ENCODE measurements at regions not wholly inside any gene's neighbourhood (a gene's known extent, or its start where the extent isn't known, plus 50 kb on each side); places are given as distances from the start of the nearest gene placed in this dataset.

GRCh38 chr6:26222571-26222970, 135.3 kb downstream of the HFE start:
- ATAC-seq (no peak), DNase-seq (no peak)
- Histone ChIP-seq H3K4me3 (no peak overlapping the region), H3K36me3 (peaks cover 0 to 4% (median 0%) of the 10 kb centered on the region in 9 donors), H3K27me3 (peaks cover 0 to 35% (median 3%) of the 10 kb centered on the region in 9 donors), H3K9me3 (peaks cover 0 to 13% (median 0%) of the 10 kb centered on the region in 12 donors), H3K27ac (no peak overlapping the region), H3K4me1 (peaks cover 0 to 20% (median 1%) of the 10 kb centered on the region in 12 donors)
- TF ChIP-seq CTCF (IDR thresholded peaks at IDR 0.05) (no peak), POLR2A (IDR thresholded peaks at IDR 0.05) (no peak)
- intact Hi-C loops (cut with DNase I), result loop anchor here in 2 of 10 donors (10.0 kb wide), 2 partner anchors 52 to 62 kb away; a partner anchor contains a TSS
- 26 to 41% (median 39%) methylated on average over 5 of the region's 5 CpGs for WGBS, 4 donors

- H3K27me3 ChIP-seq, result peaks cover 0 to 39% (median 3%) of the 10 kb centered on the region in 9 donors
- ATAC-seq (no peak), DNase-seq (no peak)
- H3K36me3 ChIP-seq, result peaks cover 0 to 4% (median 0%) of the 10 kb centered on the region in 9 donors
- TF ChIP-seq CTCF (IDR thresholded peaks at IDR 0.05) (no peak), POLR2A (IDR thresholded peaks at IDR 0.05) (no peak)
- peaks cover 0 to 13% (median 0%) of the 10 kb centered on the region in 12 donors for H3K9me3 ChIP-seq
- WGBS, 4 donors, result 0 to 4% (median 2%) methylated on average over 7 of the region's 7 CpGs
- H3K27ac ChIP-seq, result peak overlapping the region; percentile 75 to 97 (median 90)
- intact Hi-C loops (cut with DNase I), result loop anchor here in 2 of 10 donors (10.0 kb wide), 2 partner anchors 52 to 62 kb away; a partner anchor contains a TSS
- peak overlapping the region; percentile 15 to 72 (median 56) for H3K4me3 ChIP-seq
- peaks cover 0 to 14% (median 1%) of the 10 kb centered on the region in 12 donors for H3K4me1 ChIP-seq
These were observed 136.0 kb downstream of the HFE start for GRCh38 chr6:26223228-26223627.

GRCh38 chr6:26223650-26224546, 136.7 kb downstream of the HFE start:
- H3K27ac ChIP-seq, result peak overlapping the region; percentile 75 to 97 (median 90)
- peaks cover 0 to 13% (median 1%) of the 10 kb centered on the region in 12 donors for H3K4me1 ChIP-seq
- intact Hi-C loops (cut with DNase I), result loop anchor here in 2 of 10 donors (10.0 kb wide), 2 partner anchors 51 to 61 kb away; a partner anchor contains a TSS
- WGBS, 4 donors, result 0 to 1% (median 0%) methylated on average over 26 of the region's 26 CpGs
- peaks cover 0 to 40% (median 4%) of the 10 kb centered on the region in 9 donors for H3K27me3 ChIP-seq
- peaks cover 0 to 13% (median 0%) of the 10 kb centered on the region in 12 donors for H3K9me3 ChIP-seq
- ATAC-seq (peak; percentile 89 to 95 (median 92)), DNase-seq (peak; percentile 46 to 72 (median 70))
- TF ChIP-seq CTCF (IDR thresholded peaks at IDR 0.05), result no peak
- TF ChIP-seq POLR2A (IDR thresholded peaks at IDR 0.05), result peak in 1 of 2 donors; percentile 63
- H3K36me3 ChIP-seq, result peaks cover 0 to 4% (median 0%) of the 10 kb centered on the region in 9 donors
- H3K4me3 ChIP-seq, result peak overlapping the region; percentile 15 to 72 (median 56)

- peak overlapping the region; percentile 75 to 97 (median 90) for H3K27ac ChIP-seq
- 5 to 9% (median 7%) methylated on average over 6 of the region's 6 CpGs for WGBS, 4 donors
These were observed 137.3 kb downstream of the HFE start for GRCh38 chr6:26224547-26224912.

More at GRCh38 chr6:26224547-26224912, 137.3 kb downstream of the HFE start:
- peaks cover 0 to 13% (median 1%) of the 10 kb centered on the region in 12 donors for H3K4me1 ChIP-seq
- peaks cover 0 to 4% (median 0%) of the 10 kb centered on the region in 9 donors for H3K36me3 ChIP-seq
- intact Hi-C loops (cut with DNase I), result loop anchor here in 2 of 10 donors (10.0 kb wide), 2 partner anchors 50 to 60 kb away; a partner anchor contains a TSS
- ATAC-seq, result no peak
- peak overlapping the region; percentile 2 to 72 (median 56) for H3K4me3 ChIP-seq
- peaks cover 0 to 13% (median 0%) of the 10 kb centered on the region in 12 donors for H3K9me3 ChIP-seq
- DNase-seq, result no peak
- TF ChIP-seq CTCF (IDR thresholded peaks at IDR 0.05) (no peak), POLR2A (IDR thresholded peaks at IDR 0.05) (no peak)
- peaks cover 0 to 40% (median 4%) of the 10 kb centered on the region in 9 donors for H3K27me3 ChIP-seq
